SK-N-SH treated with all-trans-retinoic acid at 6 μM for 48 hours (cell line): ENCODE measurements at regions not wholly inside any gene's neighbourhood (a gene's known extent, or its start where the extent isn't known, plus 50 kb on each side); places are given as distances from the start of the nearest gene placed in this dataset.

Source experiments
- ATAC-seq: fragments of 200-7000 bp; cut with Tn5 transposase; 3 replicates; pipeline ENCODE4 v1.9.1; 2020; ENCODE audit warnings: mild to moderate bottlenecking, moderate library complexity
- ARNTL ChIP-seq: fragments of 450-650 bp; formaldehyde crosslinking; IDR thresholded peaks from 2 replicates; pipeline ENCODE4 v1.5.0; 2020; ENCODE audit warnings: low read depth, mild to moderate bottlenecking, moderate library complexity, borderline replicate concordance
- BACH2 ChIP-seq: fragments of 250-450 bp; sonication (Bioruptor Pico); IDR thresholded peaks from 2 replicates; pipeline ENCODE4 v1.9.0; 2021; ENCODE audit warnings: mild to moderate bottlenecking, borderline replicate concordance
- CREB5 ChIP-seq: fragments of 250-450 bp; sonication (Bioruptor Pico); IDR thresholded peaks from 2 replicates; pipeline ENCODE4 v1.5.1; 2020; ENCODE audit warnings: low read depth, mild to moderate bottlenecking, moderate library complexity
- CSDC2 ChIP-seq: fragments of 250-450 bp; sonication (Bioruptor Pico); IDR thresholded peaks from 2 replicates; pipeline ENCODE4 v1.5.0; 2020; ENCODE audit warnings: mild to moderate bottlenecking, moderate library complexity
- CSRNP3 ChIP-seq: fragments of 250-450 bp; sonication (Bioruptor Pico); IDR thresholded peaks from 2 replicates; pipeline ENCODE4 v1.5.1; 2021; ENCODE audit warnings: mild to moderate bottlenecking, moderate library complexity
- ESRRG ChIP-seq: fragments of 250-450 bp; sonication (Bioruptor Pico); IDR thresholded peaks from 2 replicates; pipeline ENCODE4 v1.6.1; 2021; ENCODE audit warnings: mild to moderate bottlenecking
- GLIS3 ChIP-seq: fragments of 250-450 bp; sonication (Bioruptor Pico); IDR thresholded peaks from 2 replicates; pipeline ENCODE4 v1.5.0; 2020; ENCODE audit warnings: mild to moderate bottlenecking, moderate library complexity
- ISL1 ChIP-seq: fragments of 250-450 bp; sonication (Bioruptor Pico); IDR thresholded peaks from 2 replicates; pipeline ENCODE4 v2.1.2; 2022; ENCODE audit warnings: mild to moderate bottlenecking, moderate library complexity
- OSR1 ChIP-seq: fragments of 250-450 bp; sonication (Bioruptor Pico); IDR thresholded peaks from 2 replicates; pipeline ENCODE4 v1.8.0; 2022; ENCODE audit warnings: moderate library complexity, mild to moderate bottlenecking, inconsistent platforms
- PATZ1 ChIP-seq: fragments of 250-450 bp; sonication (Bioruptor Pico); IDR thresholded peaks from 2 replicates; pipeline ENCODE4 v1.8.0; 2020; ENCODE audit warnings: mild to moderate bottlenecking, moderate library complexity, borderline replicate concordance
- POU6F1 ChIP-seq: fragments of 250-450 bp; sonication (Bioruptor Pico); IDR thresholded peaks from 2 replicates; pipeline ENCODE4 v1.8.0; 2021; ENCODE audit warnings: low read depth, mild to moderate bottlenecking, moderate library complexity, borderline replicate concordance
- PPARA ChIP-seq: fragments of 250-450 bp; sonication (Bioruptor Pico); IDR thresholded peaks from 2 replicates; pipeline ENCODE4 v1.5.0; 2020; ENCODE audit warnings: mild to moderate bottlenecking, borderline replicate concordance
- RARB ChIP-seq: fragments of 250-450 bp; sonication (Bioruptor Pico); IDR thresholded peaks from 2 replicates; pipeline ENCODE4 v1.8.0; 2021; ENCODE audit warnings: mild to moderate bottlenecking, moderate library complexity
- SNAI2 ChIP-seq: fragments of 250-450 bp; sonication (Bioruptor Pico); IDR thresholded peaks from 2 replicates; pipeline ENCODE4 v1.5.0; 2020; ENCODE audit warnings: mild to moderate bottlenecking, moderate library complexity
- TCF4 ChIP-seq: fragments of 250-450 bp; sonication (Bioruptor Pico); IDR thresholded peaks from 2 replicates; pipeline ENCODE4 v1.8.0; 2021; ENCODE audit warnings: mild to moderate bottlenecking, moderate library complexity, borderline replicate concordance
- TOX ChIP-seq: fragments of 250-450 bp; sonication (Bioruptor Pico); IDR thresholded peaks from 2 replicates; pipeline ENCODE4 v1.8.0; 2021; ENCODE audit warnings: mild to moderate bottlenecking, moderate library complexity, borderline replicate concordance
- TSHZ2 ChIP-seq: fragments of 250-450 bp; sonication (Bioruptor Pico); IDR thresholded peaks from 2 replicates; pipeline ENCODE4 v1.5.0; 2020; ENCODE audit warnings: mild to moderate bottlenecking, moderate library complexity
- ZFP30 ChIP-seq: fragments of 450-650 bp; formaldehyde crosslinking; IDR thresholded peaks from 2 replicates; pipeline ENCODE4 v1.5.0; 2022; ENCODE audit warnings: mild to moderate bottlenecking, moderate library complexity
- ZNF565 ChIP-seq: fragments of 450-650 bp; formaldehyde crosslinking; conservative IDR thresholded peaks from 2 replicates; pipeline ENCODE4 v1.5.0; 2020; ENCODE audit warnings: low read depth, mild to moderate bottlenecking, moderate library complexity
- ZNF70 ChIP-seq: fragments of 450-650 bp; formaldehyde crosslinking; IDR thresholded peaks from 2 replicates; pipeline ENCODE4 v1.5.0; 2020; ENCODE audit warnings: mild to moderate bottlenecking, moderate library complexity
- ZNF8 ChIP-seq: fragments of 450-650 bp; formaldehyde crosslinking; IDR thresholded peaks from 2 replicates; pipeline ENCODE4 v1.5.0; 2020; ENCODE audit warnings: mild to moderate bottlenecking, moderate library complexity

GRCh38 chr6:166078294-166078693 is 89.4 kb downstream of the TBXT start:
- no peak for ATAC-seq
- no peak for TF ChIP-seq SNAI2
- TF ChIP-seq TSHZ2: no peak
- TF ChIP-seq PPARA (CRISPR knock-in tag): no peak
- TF ChIP-seq CSDC2 (CRISPR knock-in tag): no peak
- no peak for TF ChIP-seq CREB5 (CRISPR knock-in tag)
- no peak for TF ChIP-seq ZNF8 (CRISPR knock-in tag)
- no peak for TF ChIP-seq RARB (CRISPR knock-in tag)
- no peak for TF ChIP-seq ZNF70 (CRISPR knock-in tag)
- no peak for TF ChIP-seq GLIS3 (CRISPR knock-in tag)
- no peak for TF ChIP-seq ZFP30 (CRISPR knock-in tag)
- no peak for TF ChIP-seq PATZ1 (CRISPR knock-in tag)
- no peak for TF ChIP-seq ESRRG (CRISPR knock-in tag)
- no peak for TF ChIP-seq TOX (CRISPR knock-in tag)
- TF ChIP-seq POU6F1 (CRISPR knock-in tag): no peak
- TF ChIP-seq ARNTL (CRISPR knock-in tag): no peak
- TF ChIP-seq ISL1 (CRISPR knock-in tag): no peak
- TF ChIP-seq, all 23 proteins: peak for 0

GRCh38 chr6:166076625-166077024 is 91.0 kb downstream of the TBXT start:
- TF ChIP-seq CSRNP3 (no peak), BACH2 (CRISPR knock-in tag) (no peak), ARNTL (CRISPR knock-in tag) (no peak), ZNF8 (CRISPR knock-in tag) (no peak), TCF4 (CRISPR knock-in tag) (no peak), OSR1 (no peak), ZNF565 (CRISPR knock-in tag) (no peak), ZNF70 (CRISPR knock-in tag) (no peak), CREB5 (CRISPR knock-in tag) (no peak)
- ATAC-seq: no peak

- TF ChIP-seq ZNF8 (CRISPR knock-in tag) (no peak), CSDC2 (CRISPR knock-in tag) (no peak), CREB5 (CRISPR knock-in tag) (no peak), PPARA (CRISPR knock-in tag) (no peak), POU6F1 (CRISPR knock-in tag) (no peak), ISL1 (CRISPR knock-in tag) (no peak), OSR1 (no peak), TCF4 (CRISPR knock-in tag) (no peak), ARNTL (CRISPR knock-in tag) (no peak), ZNF565 (CRISPR knock-in tag) (no peak), GLIS3 (CRISPR knock-in tag) (no peak)
- ATAC-seq: no peak
These were observed 91.7 kb downstream of the TBXT start for GRCh38 chr6:166075925-166076324.
